Loucy (cell line): ENCODE measurements at regions not wholly inside any gene's neighbourhood (a gene's known extent, or its start where the extent isn't known, plus 50 kb on each side); places are given as distances from the start of the nearest gene placed in this dataset.

Experiments used
- H2AFZ ChIP-seq: fragments of 200-600 bp; sonication (generic); 2 replicates; pipeline ENCODE4 v1.6.0; 2016; ENCODE audit warnings: antibody characterized with exemption, mild to moderate bottlenecking, low read length, moderate library complexity
- H3F3A ChIP-seq: fragments of 200-600 bp; 2 replicates; pipeline ENCODE4 v1.6.0; 2016; ENCODE audit warnings: antibody characterized with exemption, low read depth, mild to moderate bottlenecking
- H3K27me3 ChIP-seq: fragments of 200-600 bp; sonication (generic); 2 replicates; pipeline ENCODE4 v1.6.1; 2014; ENCODE audit warnings: low read length, mild to moderate bottlenecking; ENCODE audit not compliant: insufficient read depth, poor library complexity, severe bottlenecking
- H3K36me3 ChIP-seq: fragments of 200-600 bp; sonication (generic); 2 replicates; pipeline ENCODE4 v1.6.1; 2016; ENCODE audit warnings: low read length; ENCODE audit not compliant: insufficient read depth
- H3K4me1 ChIP-seq: fragments of 200-600 bp; sonication (generic); 2 replicates; pipeline ENCODE4 v1.5.1; 2014; ENCODE audit warnings: low read length, mild to moderate bottlenecking; ENCODE audit not compliant: insufficient read depth, poor library complexity, severe bottlenecking
- H3K4me2 ChIP-seq: fragments of 200-600 bp; sonication (generic); 2 replicates; pipeline ENCODE4 v1.6.0; 2014; ENCODE audit warnings: antibody characterized with exemption, low read length, low read depth, mild to moderate bottlenecking; ENCODE audit not compliant: poor library complexity, severe bottlenecking
- H3K4me3 ChIP-seq: fragments of 200-600 bp; sonication (generic); 2 replicates; pipeline ENCODE4 v1.5.1; 2014; ENCODE audit warnings: low read length, mild to moderate bottlenecking, mixed read lengths; ENCODE audit not compliant: poor library complexity, severe bottlenecking
- H3K79me2 ChIP-seq: fragments of 200-600 bp; sonication (generic); 2 replicates; pipeline ENCODE4 v1.6.1; 2014; ENCODE audit warnings: low read length; ENCODE audit not compliant: insufficient read depth
- H3K9ac ChIP-seq: fragments of 200-600 bp; sonication (generic); 2 replicates; pipeline ENCODE4 v1.6.0; 2014; ENCODE audit warnings: mild to moderate bottlenecking, low read depth, low read length, moderate library complexity; ENCODE audit not compliant: poor library complexity, severe bottlenecking
- H3K9me2 ChIP-seq: fragments of 200-600 bp; sonication (generic); replicated peaks from 2 replicates; pipeline ENCODE4 v1.6.1; 2016; ENCODE audit warnings: low read depth, low read length, mixed read lengths
- H3K9me3 ChIP-seq: fragments of 200-600 bp; sonication (generic); 2 replicates; pipeline ENCODE4 v1.6.1; 2014; ENCODE audit warnings: mild to moderate bottlenecking, antibody characterized with exemption, low read length, low read depth; ENCODE audit not compliant: insufficient read depth
- H4K20me1 ChIP-seq: fragments of 200-600 bp; sonication (generic); 2 replicates; pipeline ENCODE4 v1.6.0; 2014; ENCODE audit warnings: antibody characterized with exemption, low read length, mild to moderate bottlenecking; ENCODE audit not compliant: insufficient read depth, poor library complexity, severe bottlenecking
- CTCF ChIP-seq: fragments of 200-600 bp; sonication (generic); conservative IDR thresholded peaks from 2 replicates; pipeline ENCODE4 v1.5.1; 2014; ENCODE audit warnings: mild to moderate bottlenecking, antibody characterized with exemption, low read length
- EZH2phosphoT487 ChIP-seq: fragments of 200-600 bp; IDR thresholded peaks from 2 replicates; pipeline ENCODE4 v1.6.1; 2018; ENCODE audit warnings: antibody characterized with exemption, mild to moderate bottlenecking, moderate library complexity, borderline replicate concordance

- Histone ChIP-seq H4K20me1 (no peaks in the 10 kb centered on the region), H3K9ac (no peak overlapping the region), H3K36me3 (no peaks in the 10 kb centered on the region), H3K4me3 (no peak overlapping the region), H3K79me2 (no peaks in the 10 kb centered on the region), H3K9me3 (0 out of 2 replicates have a peak, but pooled peaks cover 6% of the 10 kb centered on the region), H2AFZ (no peak overlapping the region), H3K4me1 (peaks cover 30% of the 10 kb centered on the region), H3K27me3 (no peaks in the 10 kb centered on the region), H3K9me2 (no peaks in the 10 kb centered on the region), H3K4me2 (peak overlapping the region; percentile 36), H3F3A (no peaks in the 10 kb centered on the region)
- no peak for TF ChIP-seq EZH2phosphoT487
- no peak for TF ChIP-seq CTCF
These were observed 88.7 kb upstream of the MUCL1 start for GRCh38 chr12:54765652-54766051.

- no peaks in the 10 kb centered on the region for H4K20me1 ChIP-seq
- H3K79me2 ChIP-seq: no peaks in the 10 kb centered on the region
- H3K4me2 ChIP-seq: peak overlapping the region; percentile 38
- H3K27me3 ChIP-seq: no peaks in the 10 kb centered on the region
- peak overlapping the region; percentile 25 for H3K9ac ChIP-seq
- peaks cover 30% of the 10 kb centered on the region for H3K4me1 ChIP-seq
- H3K36me3 ChIP-seq: no peaks in the 10 kb centered on the region
- H3K9me3 ChIP-seq: peaks cover 12% of the 10 kb centered on the region; the same call in 1 of the 2 replicates
- H3F3A ChIP-seq: no peaks in the 10 kb centered on the region
- H2AFZ ChIP-seq: no peak overlapping the region
- peak overlapping the region; percentile 6 for H3K4me3 ChIP-seq
- no peaks in the 10 kb centered on the region for H3K9me2 ChIP-seq
- TF ChIP-seq EZH2phosphoT487 (no peak), CTCF (no peak)
These were observed 91.9 kb upstream of the MUCL1 start for GRCh38 chr12:54762390-54762789.

- no peak overlapping the region for H2AFZ ChIP-seq
These were observed 94.6 kb upstream of the MUCL1 start for GRCh38 chr12:54759751-54760150.

More at GRCh38 chr12:54759751-54760150, 94.6 kb upstream of the MUCL1 start:
- peak; percentile 89 for TF ChIP-seq CTCF
- TF ChIP-seq EZH2phosphoT487: no peak
- Histone ChIP-seq H3K36me3 (no peaks in the 10 kb centered on the region), H4K20me1 (no peaks in the 10 kb centered on the region), H3K27me3 (no peaks in the 10 kb centered on the region), H3K9me3 (peaks cover 12% of the 10 kb centered on the region; the same call in 1 of the 2 replicates), H3F3A (no peaks in the 10 kb centered on the region), H3K79me2 (no peaks in the 10 kb centered on the region), H3K4me3 (no peak overlapping the region), H3K4me1 (peaks cover 17% of the 10 kb centered on the region), H3K9me2 (no peaks in the 10 kb centered on the region), H3K4me2 (no peak overlapping the region), H3K9ac (no peak overlapping the region)
